ENCODE measurements at regions not wholly inside any gene's neighbourhood (a gene's known extent, or its start where the extent isn't known, plus 50 kb on each side); places are given as distances from the start of the nearest gene placed in this dataset.

DNA sequence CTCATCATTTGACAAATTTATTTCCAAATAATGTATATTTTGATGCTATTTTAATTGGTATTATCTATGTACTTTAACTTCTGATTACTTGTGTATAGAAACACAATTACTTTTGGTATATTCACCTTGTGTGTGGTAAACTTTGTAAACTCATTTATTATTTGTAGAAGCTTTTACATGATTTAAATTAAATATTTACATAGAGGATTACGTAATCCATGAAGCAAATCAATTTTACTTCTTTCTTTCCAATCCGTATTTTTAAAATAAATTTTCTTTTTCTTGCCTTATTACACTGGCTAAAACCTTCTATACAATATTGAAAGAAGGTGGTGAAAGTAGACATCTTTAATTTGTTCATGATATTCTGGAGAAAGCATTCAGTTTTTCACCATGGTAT is 540.2 kb downstream of the MMUT start:
- Histone ChIP-seq H3K4me3 (no peak overlapping the region), H3K36me3 (ENCODE audit: low read depth) (no peaks in the 10 kb centered on the region), H3K9me3 (no peaks in the 10 kb centered on the region), H3K4me1 (ENCODE audit: low read depth) (no peaks in the 10 kb centered on the region)
- TF ChIP-seq, protein P1, sequence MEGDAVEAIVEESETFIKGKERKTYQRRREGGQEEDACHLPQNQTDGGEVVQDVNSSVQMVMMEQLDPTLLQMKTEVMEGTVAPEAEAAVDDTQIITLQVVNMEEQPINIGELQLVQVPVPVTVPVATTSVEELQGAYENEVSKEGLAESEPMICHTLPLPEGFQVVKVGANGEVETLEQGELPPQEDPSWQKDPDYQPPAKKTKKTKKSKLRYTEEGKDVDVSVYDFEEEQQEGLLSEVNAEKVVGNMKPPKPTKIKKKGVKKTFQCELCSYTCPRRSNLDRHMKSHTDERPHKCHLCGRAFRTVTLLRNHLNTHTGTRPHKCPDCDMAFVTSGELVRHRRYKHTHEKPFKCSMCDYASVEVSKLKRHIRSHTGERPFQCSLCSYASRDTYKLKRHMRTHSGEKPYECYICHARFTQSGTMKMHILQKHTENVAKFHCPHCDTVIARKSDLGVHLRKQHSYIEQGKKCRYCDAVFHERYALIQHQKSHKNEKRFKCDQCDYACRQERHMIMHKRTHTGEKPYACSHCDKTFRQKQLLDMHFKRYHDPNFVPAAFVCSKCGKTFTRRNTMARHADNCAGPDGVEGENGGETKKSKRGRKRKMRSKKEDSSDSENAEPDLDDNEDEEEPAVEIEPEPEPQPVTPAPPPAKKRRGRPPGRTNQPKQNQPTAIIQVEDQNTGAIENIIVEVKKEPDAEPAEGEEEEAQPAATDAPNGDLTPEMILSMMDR (IDR thresholded peaks at IDR 0.05): no peak
- DNase-seq (no peak), ATAC-seq (no peak)
- intact Hi-C loops (cut with DNase I, micrococcal nuclease): no loop called here

DNA sequence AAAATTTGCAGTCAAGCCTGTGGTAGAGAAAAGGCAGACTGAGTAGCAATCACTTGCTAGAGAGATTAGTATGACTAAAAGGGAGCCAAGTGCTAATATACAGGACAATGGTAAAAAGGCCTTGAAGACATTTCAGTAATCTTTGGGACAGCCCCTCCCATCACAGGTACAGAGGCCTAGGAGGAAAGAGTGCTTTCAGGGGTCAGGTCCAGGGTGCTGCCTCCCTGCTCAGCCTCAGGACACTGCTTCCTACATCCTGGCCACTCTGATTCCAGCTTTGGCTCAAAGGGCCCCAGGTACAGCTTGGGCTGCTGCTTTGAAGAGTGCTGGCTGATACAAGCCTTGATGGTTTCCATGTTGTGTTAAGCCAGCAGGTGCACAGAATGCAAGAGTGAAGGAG is 543.5 kb downstream of the MMUT start:
- Histone ChIP-seq H3K4me3 (no peak overlapping the region), H3K9me3 (no peaks in the 10 kb centered on the region), H3K4me1 (ENCODE audit: low read depth) (no peaks in the 10 kb centered on the region), H3K36me3 (ENCODE audit: low read depth) (no peaks in the 10 kb centered on the region)
- intact Hi-C loops (cut with DNase I, micrococcal nuclease): no loop called here
- ATAC-seq (no peak), DNase-seq (no peak)
- TF ChIP-seq, protein P1 (IDR thresholded peaks at IDR 0.05): no peak

DNA sequence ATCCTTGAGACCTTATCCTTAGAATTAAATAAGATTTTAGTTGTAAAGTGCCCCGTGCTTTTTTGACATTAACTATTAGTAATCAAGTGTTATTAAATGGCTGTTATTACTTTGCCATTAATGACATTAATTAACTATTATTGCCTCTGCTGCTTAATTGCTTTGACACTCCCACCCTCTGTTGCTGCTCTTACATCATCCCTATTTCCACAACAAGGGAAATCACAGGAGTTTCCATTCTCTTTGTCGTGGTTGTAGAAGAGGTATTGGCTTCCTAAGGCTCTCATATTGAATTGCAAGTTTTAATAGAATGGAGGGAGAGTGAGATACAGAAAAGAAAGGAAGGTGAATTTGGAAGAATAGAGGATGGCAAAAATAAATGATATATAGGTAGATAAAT is 545.8 kb downstream of the MMUT start:
- Histone ChIP-seq H3K9me3 (no peaks in the 10 kb centered on the region), H3K4me3 (no peak overlapping the region), H3K36me3 (ENCODE audit: low read depth) (no peaks in the 10 kb centered on the region), H3K4me1 (ENCODE audit: low read depth) (no peaks in the 10 kb centered on the region)
- no peak for ATAC-seq
- DNase-seq: no peak
- TF ChIP-seq, protein P1 (IDR thresholded peaks at IDR 0.05): no peak
- intact Hi-C loops (cut with DNase I, micrococcal nuclease): no loop called here

DNA sequence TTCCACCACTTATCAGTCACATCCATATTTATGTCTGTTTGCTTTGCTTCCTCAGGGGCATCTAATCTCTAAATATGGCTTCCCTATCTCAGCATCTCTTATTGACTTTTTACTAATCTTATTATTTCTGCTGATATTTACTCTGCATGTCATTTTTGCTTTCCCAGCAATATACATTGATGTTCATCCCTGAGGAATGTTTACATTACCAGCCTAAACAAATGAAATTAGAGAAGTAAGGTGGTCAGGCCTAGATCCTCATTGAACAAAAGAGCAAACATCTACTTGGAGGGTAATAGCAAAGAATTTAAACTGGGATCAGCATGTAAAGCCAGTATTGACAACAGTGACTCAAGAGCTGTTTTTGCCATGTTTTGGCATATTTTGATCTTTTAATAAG is 546.4 kb downstream of the MMUT start:
- no peaks in the 10 kb centered on the region for H3K36me3 ChIP-seq (ENCODE audit: low read depth)
- H3K4me1 ChIP-seq (ENCODE audit: low read depth): no peaks in the 10 kb centered on the region
- TF ChIP-seq, protein P1 (IDR thresholded peaks at IDR 0.05): no peak
- intact Hi-C loops (cut with DNase I, micrococcal nuclease): no loop called here
- H3K9me3 ChIP-seq: no peaks in the 10 kb centered on the region
- DNase-seq (no peak), ATAC-seq (no peak)
- no peak overlapping the region for H3K4me3 ChIP-seq

DNA sequence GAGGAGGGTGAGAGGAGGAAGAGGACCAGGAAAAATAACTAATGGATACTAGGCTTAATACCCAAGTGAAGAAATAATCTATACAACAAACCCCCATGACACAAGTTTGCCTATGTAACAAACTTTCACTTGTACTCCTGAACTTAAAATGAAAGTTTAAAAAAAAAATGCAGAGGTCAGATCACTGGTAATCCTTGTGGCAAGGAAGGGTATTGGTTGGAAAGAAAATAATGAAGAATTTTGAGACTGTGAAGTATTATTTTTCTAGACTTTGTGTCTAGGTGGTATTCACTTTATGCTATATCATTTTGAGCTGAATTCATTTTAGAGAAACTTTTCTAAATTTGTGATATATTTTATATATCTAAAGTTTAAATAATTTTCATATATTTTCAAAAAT is 547.5 kb downstream of the MMUT start:
- Histone ChIP-seq H3K36me3 (ENCODE audit: low read depth) (no peaks in the 10 kb centered on the region), H3K4me3 (no peak overlapping the region), H3K9me3 (no peaks in the 10 kb centered on the region), H3K4me1 (ENCODE audit: low read depth) (no peaks in the 10 kb centered on the region)
- TF ChIP-seq, protein P1 (IDR thresholded peaks at IDR 0.05): no peak
- DNase-seq (no peak), ATAC-seq (no peak)
- intact Hi-C loops (cut with DNase I, micrococcal nuclease): no loop called here

DNA sequence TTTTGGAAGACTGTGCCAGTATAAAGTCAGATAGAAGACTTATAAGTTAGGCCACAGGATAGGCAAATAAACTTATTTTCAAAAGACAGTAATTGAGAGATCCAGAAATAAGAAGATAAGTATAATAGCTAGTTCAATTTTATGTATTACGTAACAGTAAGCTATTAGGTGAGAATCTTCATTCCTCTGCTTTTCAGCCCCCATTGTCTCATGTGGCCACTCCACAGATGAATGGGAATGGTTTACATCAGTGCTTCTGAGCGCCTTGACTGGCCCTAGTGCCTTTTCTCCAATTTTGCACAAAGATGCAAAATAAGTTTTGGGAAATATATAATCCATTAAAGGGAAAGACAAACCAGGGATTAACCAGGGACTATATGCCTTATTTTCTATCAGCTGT is 550.5 kb downstream of the MMUT start:
- ATAC-seq: no peak
- intact Hi-C loops (cut with DNase I, micrococcal nuclease): no loop called here
- DNase-seq: no peak

More for the DNA sequence above, 550.5 kb downstream of the MMUT start:
- TF ChIP-seq, protein P1 (IDR thresholded peaks at IDR 0.05): no peak
- H3K36me3 ChIP-seq (ENCODE audit: low read depth): no peaks in the 10 kb centered on the region
- peaks cover 1% of the 10 kb centered on the region for H3K9me3 ChIP-seq
- H3K4me3 ChIP-seq: no peak overlapping the region
- no peaks in the 10 kb centered on the region for H3K4me1 ChIP-seq (ENCODE audit: low read depth)

Data from mucosa of descending colon (tissue), 3 donors.